Right ventricle myocardium inferior (tissue), 1 donor: ENCODE measurements at regions not wholly inside any gene's neighbourhood (a gene's known extent, or its start where the extent isn't known, plus 50 kb on each side); places are given as distances from the start of the nearest gene placed in this dataset.
A peak's percentile ranks its signal among the peaks of the same experiment; 100 is the strongest.
"Not testable (repeated sequence)": the region's sequence is repeated elsewhere in the genome, so short reads cannot be mapped to it uniquely, and the experiment has no call there.

Source experiments
- ATAC-seq: fragments of 200-7000 bp; cut with Tn5 transposase; one replicate; pipeline ENCODE4 v1.9.1; 2020; ENCODE audit warnings: mild to moderate bottlenecking, moderate library complexity
- DNase-seq: peaks from one replicate; pipeline ENCODE4 v3.0.0; 2021; ENCODE audit errors: missing footprints
- intact Hi-C: fragments of 100-400 bp; cut with DNase I; formaldehyde crosslinking; loops from one replicate; pipeline ENCODE4 v1.11.0; 2022
- donor health status: DM: no; HTN: yes; CAD: no; lungs with severe emphysema.

DNA sequence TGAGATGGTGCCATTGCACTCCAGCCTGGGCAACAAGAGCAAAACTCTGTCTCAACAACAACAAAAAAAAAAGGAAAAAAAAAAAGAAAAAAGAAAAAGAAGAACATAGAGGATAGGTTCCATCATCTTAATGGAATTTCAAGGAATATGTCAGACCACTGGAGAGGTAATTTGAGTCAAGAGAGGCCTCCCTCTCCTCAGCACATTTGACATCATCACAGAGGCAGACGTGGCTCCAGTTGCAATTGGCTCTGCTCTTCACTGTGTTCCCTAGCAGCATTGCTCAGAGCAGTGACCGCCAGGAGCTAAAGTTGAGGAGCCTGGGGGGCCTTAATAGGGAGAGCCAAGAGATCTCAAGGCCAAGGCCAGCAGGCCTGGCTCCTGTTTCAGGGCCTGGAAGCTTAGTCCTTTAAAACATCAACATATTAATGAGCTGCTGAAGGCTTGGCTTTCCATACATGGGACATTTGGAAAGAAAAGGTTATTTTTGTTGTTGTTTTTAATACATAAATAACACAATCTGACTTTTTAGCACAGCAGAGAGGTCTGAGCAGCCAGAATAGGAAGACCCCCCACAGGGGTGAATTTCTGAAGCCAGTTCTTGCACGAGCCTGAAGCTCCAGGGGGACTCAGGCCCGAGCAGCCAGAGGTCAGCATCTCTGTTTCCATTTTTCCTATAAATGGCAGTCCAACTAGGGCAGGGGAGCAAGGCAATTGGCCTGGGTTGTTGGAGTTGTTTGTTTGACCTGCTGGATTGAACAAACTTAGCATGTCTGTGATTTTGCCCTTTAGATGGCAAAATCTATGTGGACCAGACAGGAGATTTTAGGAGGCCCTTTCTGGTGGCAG is 118.3 kb upstream of the FGGY start:
- DNase-seq (peak; percentile 77), ATAC-seq (peak; percentile 96)
- intact Hi-C loops, result no loop called here

DNA sequence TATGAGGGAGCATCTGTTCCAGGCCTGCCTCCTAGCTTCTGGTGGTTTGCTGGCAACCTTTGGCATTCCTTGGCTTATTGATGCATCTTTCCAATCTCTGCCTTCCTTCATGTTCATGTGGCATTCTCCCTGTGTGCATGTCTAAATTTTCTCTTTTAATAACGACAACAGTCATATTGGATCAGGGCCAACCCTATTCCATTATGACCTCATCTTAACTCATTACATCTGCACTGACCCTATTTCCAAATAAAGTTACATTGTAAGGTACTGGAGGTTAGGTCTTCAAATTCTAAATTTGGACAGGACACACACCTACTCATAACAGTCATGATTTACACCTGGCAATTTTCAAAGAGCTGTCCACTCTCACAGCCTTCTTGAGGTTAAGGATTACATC is 117.2 kb upstream of the FGGY start:
- intact Hi-C loops, result no loop called here
- ATAC-seq, result no peak
- no peak for DNase-seq

DNA sequence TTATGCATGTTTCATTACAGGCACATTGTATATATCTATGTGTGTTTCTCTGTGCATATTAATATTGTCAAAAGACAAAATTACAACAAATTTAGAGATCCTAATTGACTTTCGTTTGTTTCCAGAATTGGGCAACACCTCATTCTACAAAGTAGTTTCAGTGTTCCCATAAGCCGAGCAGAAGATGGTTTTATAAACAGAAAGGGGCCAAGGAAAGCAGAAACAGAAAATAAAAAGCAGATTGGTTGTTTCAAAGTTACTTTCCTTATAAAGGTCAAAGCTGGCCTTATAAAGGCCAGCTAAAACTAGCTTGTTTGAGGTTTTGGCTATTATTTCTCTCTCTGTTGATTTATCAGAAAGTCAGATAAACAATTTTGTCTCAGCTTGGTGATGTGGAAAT is 116.2 kb upstream of the FGGY start:
- no peak for DNase-seq
- ATAC-seq, result no peak
- intact Hi-C loops, result no loop called here

DNA sequence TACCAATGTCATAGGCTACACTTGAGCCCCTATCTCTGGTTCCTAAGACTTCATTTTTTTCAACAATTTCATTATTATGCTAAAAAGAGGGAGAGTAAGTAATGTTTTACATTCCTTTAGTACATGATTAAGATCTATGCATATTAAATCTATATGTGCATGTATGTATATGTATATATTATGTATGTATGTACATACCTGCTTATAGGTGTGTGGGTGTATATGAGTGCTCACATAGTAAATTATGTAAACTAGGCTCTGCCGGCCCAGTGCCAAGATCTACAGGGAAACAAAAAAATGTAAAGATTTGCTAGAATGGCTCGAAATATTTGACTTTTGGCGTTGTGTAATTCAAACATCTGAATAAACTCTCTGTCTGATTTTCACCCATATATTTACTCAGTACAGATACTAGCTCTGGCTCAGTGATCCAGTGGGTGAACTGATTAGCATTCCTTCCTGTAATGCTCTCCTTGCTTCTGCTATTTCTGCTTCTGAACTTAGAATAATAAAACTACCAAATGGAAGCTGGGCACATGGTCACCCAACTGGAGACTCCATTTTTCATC is 113.1 kb upstream of the FGGY start:
- intact Hi-C loops, result no loop called here
- ATAC-seq (no peak), DNase-seq (no peak)

DNA sequence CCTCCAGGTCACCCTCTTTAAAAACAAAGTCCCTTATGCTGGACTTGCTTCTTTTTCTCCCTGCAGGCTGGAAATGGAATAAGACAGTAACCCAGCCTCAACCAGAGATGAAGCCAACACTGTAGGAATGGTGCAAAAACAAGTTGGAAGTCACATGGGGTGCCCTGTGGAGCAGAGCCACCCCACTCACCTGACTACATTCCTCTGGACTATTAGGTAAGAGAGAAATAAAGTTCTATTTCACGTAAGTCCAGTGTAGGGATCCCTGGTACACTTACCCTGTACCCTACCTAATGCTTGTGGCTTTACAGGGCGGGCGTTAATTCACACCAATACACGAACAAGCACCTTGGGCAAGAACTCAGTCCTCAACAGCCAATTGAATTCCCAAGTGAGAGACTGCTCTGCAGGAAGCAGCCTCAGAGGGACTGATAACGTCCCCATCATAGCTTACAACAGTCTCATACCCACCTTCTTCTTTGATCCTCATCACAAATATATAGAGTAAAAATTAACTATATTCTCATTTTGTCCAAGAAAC is 112.5 kb upstream of the FGGY start:
- ATAC-seq, result no peak
- intact Hi-C loops, result no loop called here
- no peak for DNase-seq

DNA sequence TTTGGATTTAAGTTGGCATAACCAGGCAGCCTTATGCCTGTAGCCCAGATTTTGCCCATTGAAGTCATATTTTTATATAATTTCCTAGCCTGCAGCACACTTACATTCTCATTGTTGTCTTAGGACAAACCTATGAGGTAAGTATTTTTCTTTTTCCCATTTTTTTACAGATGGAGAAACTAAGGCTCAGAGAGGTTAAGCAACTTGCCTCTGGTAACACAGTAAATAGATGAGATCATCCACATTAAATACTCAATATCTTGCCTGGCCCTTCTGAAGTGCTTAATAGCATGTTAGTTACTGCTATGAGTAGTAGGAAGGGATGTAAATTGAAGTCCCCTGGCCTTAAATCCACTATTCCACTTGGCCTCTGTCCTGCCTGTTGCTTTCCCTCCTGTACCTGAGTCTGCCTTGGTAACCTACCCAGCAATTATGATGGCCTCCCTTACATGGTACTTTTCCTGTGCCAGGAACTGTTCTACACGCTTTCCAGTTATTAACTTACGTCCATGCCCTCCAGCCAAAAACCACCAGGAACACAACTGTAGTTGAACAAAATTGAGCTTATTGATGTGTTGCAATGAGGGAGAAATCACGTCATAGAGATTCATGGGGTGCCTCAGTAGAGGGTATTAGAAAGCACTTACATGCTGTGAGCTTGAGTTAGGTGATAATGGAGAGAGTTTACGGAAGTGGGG is 111.6 kb upstream of the FGGY start:
- ATAC-seq (no peak), DNase-seq (no peak)
- intact Hi-C loops, result no loop called here

DNA sequence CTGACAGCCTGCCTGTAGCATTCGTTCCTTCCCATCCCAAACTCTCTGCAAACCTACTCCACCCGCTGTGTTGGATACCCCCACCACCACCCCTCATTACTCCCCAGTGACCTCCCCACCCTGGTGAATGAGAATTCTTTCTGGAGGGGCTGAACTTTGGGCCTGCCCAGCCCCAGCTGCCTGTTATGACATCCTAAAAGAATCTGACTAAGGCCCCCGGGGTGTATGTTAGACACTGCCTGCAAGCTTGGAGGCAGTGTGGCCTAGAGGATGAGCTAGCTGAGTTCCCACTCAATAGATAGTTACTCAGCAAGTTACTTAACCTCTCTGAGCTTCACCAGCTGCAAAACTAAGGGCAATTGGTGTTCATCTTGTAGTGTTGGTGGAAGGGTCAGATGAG is 110.2 kb upstream of the FGGY start:
- intact Hi-C loops, result no loop called here
- no peak for DNase-seq

DNA sequence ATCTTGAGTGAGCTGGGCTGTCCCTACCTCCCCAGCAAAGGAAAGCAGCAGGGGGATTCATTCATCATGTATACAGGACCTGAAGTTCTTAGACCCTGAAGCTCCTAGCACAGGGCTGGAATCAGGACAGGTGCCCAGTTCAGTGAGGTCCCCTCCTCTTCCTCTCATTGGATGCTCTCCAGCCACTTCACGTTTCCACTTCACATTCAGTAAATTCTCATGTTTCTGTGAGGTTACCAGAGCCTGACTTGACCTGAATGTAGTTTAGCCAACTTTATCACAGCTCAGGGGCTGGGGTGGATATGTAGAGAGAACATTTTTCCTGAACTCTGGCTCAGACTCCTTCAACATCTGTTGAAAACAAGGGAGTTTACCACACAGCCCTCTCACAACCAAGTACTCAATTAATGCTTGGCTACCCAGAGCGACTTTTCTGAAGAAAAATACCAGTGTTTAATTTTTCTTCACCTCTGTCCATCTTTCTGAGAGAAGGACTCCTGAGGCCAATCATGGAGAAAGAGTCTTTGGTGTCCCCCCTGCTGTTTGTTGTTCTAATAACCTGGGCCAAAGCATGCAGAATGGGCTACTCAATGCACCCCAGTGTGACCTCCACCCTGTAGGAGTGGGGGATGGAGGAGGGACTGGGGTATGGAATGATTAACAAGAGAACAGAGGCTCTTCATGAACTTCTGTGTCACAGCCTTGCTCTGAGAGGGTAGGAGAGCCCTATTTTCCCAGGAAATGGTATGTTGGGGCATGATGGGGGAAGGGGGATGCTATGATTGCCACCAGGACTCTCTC is 108.3 kb upstream of the FGGY start:
- peak; percentile 83 for ATAC-seq
- intact Hi-C loops, result no loop called here
- no peak for DNase-seq

More for the DNA sequence above, 110.2 kb upstream of the FGGY start:
- peak; percentile 66 for ATAC-seq

DNA sequence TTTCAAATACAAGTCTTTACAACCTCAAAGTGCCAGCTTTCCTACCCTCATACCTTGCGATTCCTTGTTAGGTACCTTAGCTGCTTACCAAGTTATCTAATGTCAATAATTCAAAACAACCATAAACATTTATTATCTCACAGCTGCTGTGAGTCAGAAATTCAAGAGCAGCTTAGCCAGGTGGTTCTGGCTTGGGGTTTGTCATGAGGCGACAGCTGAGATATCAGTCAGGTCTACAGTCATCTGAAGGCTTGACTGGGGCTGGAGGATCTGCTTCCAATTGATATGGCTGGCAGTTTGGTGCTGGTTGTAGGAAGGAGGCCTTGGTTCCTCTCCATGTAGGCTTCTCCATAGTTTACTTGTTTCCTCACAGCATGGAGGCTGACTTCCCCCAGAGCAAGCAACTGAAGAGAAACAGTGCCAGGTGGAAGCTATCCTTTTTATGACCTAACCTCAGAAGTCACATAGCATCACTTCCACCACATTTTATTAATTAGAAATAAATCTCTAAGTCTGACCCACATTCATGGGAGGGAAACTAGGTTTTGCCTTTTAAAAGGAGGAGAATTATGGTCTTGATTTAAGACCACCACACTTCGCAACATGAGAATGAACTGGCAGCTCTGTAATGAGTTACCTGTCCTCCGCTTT is 103.3 kb upstream of the FGGY start:
- intact Hi-C loops, result no loop called here
- ATAC-seq (no peak), DNase-seq (no peak)

DNA sequence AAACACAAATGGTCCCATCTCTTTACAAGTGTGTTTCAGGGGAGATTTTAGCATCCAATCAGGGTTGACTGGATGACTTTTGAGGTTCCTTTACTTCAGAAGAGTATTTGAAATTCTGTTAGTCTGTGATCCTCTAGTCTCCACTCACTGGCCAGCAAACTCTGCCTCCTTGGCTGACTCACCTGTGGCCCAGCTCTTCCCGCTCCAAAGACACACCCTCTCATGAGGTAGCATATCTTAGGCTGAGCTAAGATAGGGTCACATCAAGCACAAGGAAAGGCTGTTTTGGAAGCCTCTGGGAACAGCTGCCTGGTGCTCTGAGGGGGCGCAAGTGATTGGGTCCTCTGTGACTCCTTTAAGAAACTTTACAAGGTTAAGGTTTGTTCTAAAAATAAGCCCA is 102.3 kb upstream of the FGGY start:
- no peak for ATAC-seq
- intact Hi-C loops, result no loop called here
- no peak for DNase-seq

DNA sequence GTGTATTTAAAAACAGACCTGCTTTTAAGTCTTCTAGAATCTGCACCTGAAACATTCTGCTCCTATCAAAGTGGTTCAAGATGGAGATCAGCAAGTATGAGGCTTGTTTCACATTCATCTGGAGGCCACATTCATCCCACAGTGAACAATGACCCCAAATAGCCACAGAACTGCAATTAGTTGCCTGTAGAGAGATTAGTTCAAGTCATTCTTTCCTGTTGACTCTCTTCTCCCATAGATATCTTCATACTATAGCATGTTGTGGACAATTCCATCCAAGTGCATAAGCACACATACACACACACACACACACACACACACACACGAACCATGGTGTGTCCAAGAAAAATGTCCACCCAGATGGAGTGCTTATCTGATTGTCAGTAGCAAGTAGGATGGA is 101.7 kb upstream of the FGGY start:
- DNase-seq, result no peak
- no peak for ATAC-seq
- intact Hi-C loops, result no loop called here

DNA sequence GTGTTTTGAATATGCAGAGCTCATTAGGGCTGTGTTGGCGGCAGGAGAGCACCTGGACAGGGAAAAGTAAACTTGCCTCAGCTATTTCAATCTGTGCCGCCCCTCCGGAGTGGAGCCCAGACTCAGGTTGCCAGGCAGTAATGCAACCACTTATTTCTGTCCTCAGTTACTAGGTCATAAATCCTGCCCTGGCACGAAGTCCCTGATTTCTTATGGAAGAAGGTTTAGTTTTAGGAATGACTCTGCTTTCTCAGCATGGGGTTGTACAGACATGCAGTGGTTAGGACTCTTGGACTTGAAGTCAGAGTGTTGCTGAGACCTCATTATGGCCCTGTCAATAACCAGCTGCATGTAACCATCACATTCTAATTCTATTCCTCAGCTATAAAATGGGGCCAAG is 98.3 kb upstream of the FGGY start:
- ATAC-seq (no peak), DNase-seq (no peak)
- intact Hi-C loops, result no loop called here

DNA sequence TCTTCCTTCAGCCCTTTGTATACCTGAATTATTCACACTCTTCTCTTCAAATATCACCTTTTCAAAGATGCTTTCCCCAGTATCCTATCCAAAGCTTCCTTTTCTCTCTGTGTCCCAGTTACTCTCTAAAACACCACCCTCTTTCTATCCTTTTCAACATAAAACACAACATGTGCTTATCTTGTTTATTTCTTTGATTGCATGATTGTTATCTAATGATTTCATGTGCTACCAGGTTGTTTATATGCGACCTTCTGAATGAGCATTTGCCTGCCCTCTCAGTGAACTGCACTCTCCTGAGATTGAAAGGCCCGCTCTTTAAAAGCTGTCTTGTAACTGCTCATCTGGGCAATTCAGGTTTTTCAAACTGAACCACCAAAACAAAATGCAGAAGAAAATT is 97.7 kb upstream of the FGGY start:
- intact Hi-C loops, result no loop called here
- ATAC-seq, result no peak
- DNase-seq, result no peak

DNA sequence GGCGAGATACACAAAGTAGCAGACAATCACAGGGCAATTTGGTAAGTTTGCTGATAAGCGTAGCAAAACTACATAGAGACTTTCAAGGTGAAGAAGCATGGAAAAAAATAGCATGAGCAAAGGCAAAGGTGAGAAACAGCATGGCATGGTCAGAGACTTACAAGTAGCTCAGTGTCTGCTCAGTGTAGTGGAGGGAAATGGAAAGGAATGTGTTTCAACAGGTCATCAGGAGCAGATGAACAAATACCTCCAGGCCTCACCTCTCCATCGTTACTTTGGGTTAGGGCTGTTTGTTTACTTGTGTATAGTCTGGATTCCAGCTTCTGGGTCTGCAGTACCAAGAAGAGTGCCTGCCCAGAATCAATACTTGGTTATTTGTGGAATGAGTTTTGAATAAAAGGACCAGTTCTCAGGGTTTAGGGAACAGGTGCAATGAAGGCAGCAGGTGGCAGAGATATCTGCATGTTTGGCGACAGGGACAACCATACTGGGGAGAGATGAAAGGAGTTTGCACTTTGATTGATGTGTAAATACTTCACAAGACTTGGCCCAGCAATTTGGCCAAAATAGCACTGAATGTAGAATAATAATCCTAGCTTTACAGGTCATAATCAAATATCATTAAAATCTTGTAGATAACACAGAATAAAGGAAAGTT is 97.0 kb upstream of the FGGY start:
- DNase-seq (no peak), ATAC-seq (no peak)
- intact Hi-C loops, result loop anchor here (10.0 kb wide), 1 partner anchor 95 kb away; the partner anchor contains the start of gene FGGY

DNA sequence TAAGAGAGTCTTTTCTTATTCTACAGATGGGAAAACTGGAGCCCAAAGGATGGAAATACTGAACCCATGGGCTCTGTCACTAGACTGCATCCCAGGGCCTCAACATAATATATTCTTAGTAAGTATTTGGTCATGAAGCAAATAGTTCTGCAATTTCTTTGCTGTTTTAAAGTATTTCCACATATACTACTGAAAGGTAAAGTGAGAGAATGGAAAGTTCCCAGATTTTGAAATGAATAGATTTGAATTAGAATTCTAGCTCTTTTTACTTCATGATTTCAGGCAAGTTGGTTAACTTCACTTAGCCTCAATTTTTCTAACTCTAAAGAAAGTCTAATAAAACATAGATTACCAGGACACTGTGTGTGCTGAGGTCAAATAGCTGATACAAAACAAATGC is 95.6 kb upstream of the FGGY start:
- DNase-seq (no peak), ATAC-seq (no peak)
- intact Hi-C loops, result loop anchor here (10.0 kb wide), 1 partner anchor 93 kb away; the partner anchor contains the start of gene FGGY

DNA sequence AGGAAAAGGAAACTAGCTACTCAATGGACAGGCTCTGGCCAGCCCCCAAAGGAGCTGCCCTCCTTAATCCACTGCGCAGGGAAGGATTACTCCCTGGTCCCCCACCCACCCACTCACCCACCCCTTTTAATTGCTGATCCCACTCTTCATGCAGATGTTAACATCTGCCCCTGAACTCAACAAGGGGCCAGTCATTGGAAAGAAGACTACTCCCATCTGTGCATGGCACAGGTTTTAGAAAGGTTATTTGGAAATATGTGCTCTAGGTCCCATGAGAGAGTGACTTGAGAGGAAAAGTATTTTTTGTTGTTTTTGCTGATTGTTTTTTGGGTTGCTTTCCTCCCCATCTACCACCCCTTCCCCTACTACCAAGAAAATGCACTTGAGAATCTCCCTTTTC is 94.4 kb upstream of the FGGY start:
- intact Hi-C loops, result loop anchor here (10.0 kb wide), 1 partner anchor 92 kb away; the partner anchor contains the start of gene FGGY
- peak; percentile 37 for ATAC-seq
- no peak for DNase-seq

DNA sequence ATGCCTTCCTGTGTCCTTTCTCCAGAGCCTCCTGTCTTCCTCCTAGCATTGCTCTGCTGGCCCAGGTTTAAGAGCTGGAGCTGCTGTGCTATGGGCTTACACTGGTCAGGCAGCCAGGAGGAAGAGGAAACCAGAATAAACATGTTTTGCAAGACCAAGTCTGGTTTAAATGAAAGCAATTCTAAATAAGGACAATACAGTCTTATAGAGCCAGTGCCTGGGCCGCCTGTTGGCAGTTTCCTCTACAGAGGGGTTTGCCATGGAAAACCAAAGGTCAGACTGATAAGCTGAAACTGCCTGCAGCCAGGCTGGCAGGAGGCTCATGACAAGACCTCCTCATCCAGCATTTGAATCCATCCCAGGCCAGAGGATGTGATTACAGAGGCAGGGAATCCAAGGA is 92.9 kb upstream of the FGGY start:
- peak; percentile 90 for ATAC-seq
- peak; percentile 81 for DNase-seq
- intact Hi-C loops, result loop anchor here (10.0 kb wide), 1 partner anchor 91 kb away; the partner anchor contains the start of gene FGGY

DNA sequence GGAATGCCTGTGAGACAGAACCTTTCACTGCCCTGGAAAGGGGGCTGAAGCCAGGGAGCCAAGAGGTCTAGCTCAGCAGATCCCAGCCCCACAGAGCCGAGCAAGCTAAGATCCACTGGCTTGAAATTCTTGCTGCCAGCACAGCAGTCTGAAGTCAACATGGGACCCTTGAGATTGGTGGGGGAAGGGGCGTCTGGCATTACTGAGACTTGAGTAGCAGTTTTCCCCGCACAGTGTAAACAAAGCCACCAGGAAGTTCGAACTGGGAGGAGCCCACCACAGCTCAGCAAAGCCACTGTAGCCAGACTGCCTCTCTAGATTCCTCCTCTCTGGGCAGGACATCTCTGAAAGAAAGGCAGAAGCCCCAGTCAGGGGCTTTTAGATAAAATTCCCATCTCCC is 90.3 kb upstream of the FGGY start:
- ATAC-seq, DNase-seq: not testable (repeated sequence)
- intact Hi-C loops, result loop anchor here (10.0 kb wide), 1 partner anchor 88 kb away; the partner anchor contains the start of gene FGGY
